Astrocyte (in vitro differentiated cells and primary cell): ENCODE measurements at regions not wholly inside any gene's neighbourhood (a gene's known extent, or its start where the extent isn't known, plus 50 kb on each side); places are given as distances from the start of the nearest gene placed in this dataset.

Experiments used
- EZH2 ChIP-seq: IDR thresholded peaks from 2 replicates; pipeline ENCODE4 v1.6.1; 2012; ENCODE audit warnings: mild to moderate bottlenecking, low read length, inconsistent platforms; ENCODE audit not compliant: insufficient read depth
- TF ChIP-seq, protein P1 (sequence below): IDR thresholded peaks from 2 replicates; pipeline ENCODE4 v1.5.1; 2011; ENCODE audit warnings: low read depth, mild to moderate bottlenecking, inconsistent platforms, low read length, moderate library complexity; ENCODE audit not compliant: insufficient read depth

DNA sequence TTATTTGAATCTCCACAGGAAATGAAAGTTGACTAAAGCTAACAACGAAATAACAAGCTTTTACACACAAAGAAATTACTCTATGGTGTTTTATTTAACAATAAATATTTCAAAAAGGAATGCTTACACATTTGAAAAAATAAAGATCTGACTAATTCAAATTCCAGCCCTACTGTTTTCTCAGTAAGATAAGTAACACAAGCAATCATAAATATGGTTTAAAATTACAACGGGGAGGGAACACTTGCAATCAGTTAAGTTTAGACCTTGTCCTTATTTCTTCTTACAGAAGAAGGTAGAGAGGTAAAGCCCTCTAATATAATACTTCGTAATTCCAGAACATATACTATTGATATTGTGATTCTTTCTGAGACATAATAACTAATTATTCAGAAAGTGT, 158.5 kb downstream of the DHX15 start:
- TF ChIP-seq, protein P1, sequence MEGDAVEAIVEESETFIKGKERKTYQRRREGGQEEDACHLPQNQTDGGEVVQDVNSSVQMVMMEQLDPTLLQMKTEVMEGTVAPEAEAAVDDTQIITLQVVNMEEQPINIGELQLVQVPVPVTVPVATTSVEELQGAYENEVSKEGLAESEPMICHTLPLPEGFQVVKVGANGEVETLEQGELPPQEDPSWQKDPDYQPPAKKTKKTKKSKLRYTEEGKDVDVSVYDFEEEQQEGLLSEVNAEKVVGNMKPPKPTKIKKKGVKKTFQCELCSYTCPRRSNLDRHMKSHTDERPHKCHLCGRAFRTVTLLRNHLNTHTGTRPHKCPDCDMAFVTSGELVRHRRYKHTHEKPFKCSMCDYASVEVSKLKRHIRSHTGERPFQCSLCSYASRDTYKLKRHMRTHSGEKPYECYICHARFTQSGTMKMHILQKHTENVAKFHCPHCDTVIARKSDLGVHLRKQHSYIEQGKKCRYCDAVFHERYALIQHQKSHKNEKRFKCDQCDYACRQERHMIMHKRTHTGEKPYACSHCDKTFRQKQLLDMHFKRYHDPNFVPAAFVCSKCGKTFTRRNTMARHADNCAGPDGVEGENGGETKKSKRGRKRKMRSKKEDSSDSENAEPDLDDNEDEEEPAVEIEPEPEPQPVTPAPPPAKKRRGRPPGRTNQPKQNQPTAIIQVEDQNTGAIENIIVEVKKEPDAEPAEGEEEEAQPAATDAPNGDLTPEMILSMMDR, result no peak
- TF ChIP-seq EZH2, result no peak
